HepG2 (cell line): ENCODE measurements at regions not wholly inside any gene's neighbourhood (a gene's known extent, or its start where the extent isn't known, plus 50 kb on each side); places are given as distances from the start of the nearest gene placed in this dataset.

Experiments
- ATAC-seq: fragments of 200-7000 bp; cut with Tn5 transposase; 3 replicates; pipeline ENCODE4 v1.9.1; 2020; ENCODE audit warnings: mild to moderate bottlenecking, moderate library complexity
- BruUV-seq: library from RNA; stranded (reverse); fragments of 400-500 nt; replicated peaks from 2 replicates; lab custom pipeline; 2021; lab: Mats Ljungman, UMichigan
- CTCF ChIA-PET: fragments of 300-600 bp; formaldehyde crosslinking; extraction: SDS; loops from one replicate; lab custom pipeline; 2021; ENCODE audit warnings: low total read pairs, inconsistent platforms, low intra/inter-chr PET ratio; lab: Yijun Ruan, JAX
- POLR2A ChIA-PET: fragments of 350-600 bp; sonication (Branson Sonifier 250); formaldehyde crosslinking; loops from one replicate; lab custom pipeline; 2020; ENCODE audit warnings: antibody characterized with exemption, inconsistent platforms; lab: Yijun Ruan, JAX
- DNase-seq: peaks from one replicate; pipeline ENCODE4 v3.0.0-alpha.2; 2015; ENCODE audit warnings: low spot score
- FAIRE-seq: peaks from 3 replicates; lab custom pipeline; 2011; peaks lifted over from hg19 to GRCh38; lab: Jason Lieb, UNC
- H2AFZ ChIP-seq: one replicate; pipeline ENCODE4 v1.6.1; 2011; ENCODE audit warnings: low read length, inconsistent platforms
- H3K27ac ChIP-seq: fragments of 300-600 bp; 3 replicates; pipeline ENCODE4 v1.8.0; 2011; ENCODE audit warnings: mixed run types, mild to moderate bottlenecking, mixed read lengths, low read length, inconsistent platforms; ENCODE audit not compliant: insufficient read depth; ENCODE audit errors: extremely low read length
- H3K27me3 ChIP-seq, 2 experiments: fragments of 200-600 bp in 1 of 2; 2 replicates in 1 of 2; 3 replicates in 1 of 2; pipeline versions ENCODE4 v1.6.0 to v1.8.0; 2011; ENCODE audit warnings: low read length in 2 of 2, mild to moderate bottlenecking in 2 of 2, moderate library complexity in 2 of 2, inconsistent platforms in 1 of 2; ENCODE audit not compliant: insufficient read depth in 2 of 2, control insufficient read depth in 1 of 2
- H3K36me3 ChIP-seq, 2 experiments: fragments of 200-600 bp in 1 of 2; replicated peaks in 1 of 2; 2 replicates in 1 of 2; 3 replicates in 1 of 2; pipeline versions ENCODE4 v1.5.1 to v1.8.0; 2011; ENCODE audit warnings: low read length in 2 of 2, inconsistent platforms in 1 of 2; ENCODE audit not compliant: insufficient read depth in 2 of 2, control insufficient read depth in 1 of 2
- H3K4me1 ChIP-seq: 2 replicates; pipeline ENCODE4 v1.5.1; 2012; ENCODE audit warnings: low read length, inconsistent platforms; ENCODE audit not compliant: insufficient read depth
- H3K4me2 ChIP-seq: 2 replicates; pipeline ENCODE4 v1.6.0; 2011; ENCODE audit warnings: low read depth, low read length, inconsistent platforms
- H3K4me3 ChIP-seq, 3 experiments: fragments of 200-600 bp in 1 of 3; sonication (generic), shearing (Covaris generic) in 1 of 3; replicated peaks in 1 of 3; 2 replicates each; pipeline ENCODE4 v1.5.1; 2011 to 2016; ENCODE audit warnings: low read length in 3 of 3, inconsistent platforms in 2 of 3, low read depth in 2 of 3, mild to moderate bottlenecking in 2 of 3, control low read depth in 1 of 3, mixed read lengths in 1 of 3; ENCODE audit not compliant: insufficient read depth in 1 of 3
- H3K79me2 ChIP-seq: one replicate; pipeline ENCODE4 v1.6.1; 2011; ENCODE audit warnings: low read length, inconsistent platforms; ENCODE audit not compliant: insufficient read depth
- H3K9ac ChIP-seq: 2 replicates; pipeline ENCODE4 v1.6.0; 2011; ENCODE audit warnings: mild to moderate bottlenecking, low read depth, low read length, inconsistent platforms; ENCODE audit not compliant: insufficient read depth
- H3K9me3 ChIP-seq: 2 replicates; pipeline ENCODE4 v1.5.1; 2012; ENCODE audit warnings: mild to moderate bottlenecking, low read length
- H4K20me1 ChIP-seq: 2 replicates; pipeline ENCODE4 v1.6.0; 2011; ENCODE audit warnings: inconsistent platforms, mild to moderate bottlenecking, low read length, moderate library complexity; ENCODE audit not compliant: insufficient read depth
- FOXK1 ChIP-seq: sonication (generic); formaldehyde crosslinking; IDR thresholded peaks from 2 replicates; pipeline ENCODE4 v1.4.0; 2020; ENCODE audit warnings: low read depth, missing genetic modification reagents, borderline replicate concordance
- ISX ChIP-seq: sonication (generic); formaldehyde crosslinking; conservative IDR thresholded peaks from 2 replicates; pipeline ENCODE4 v1.5.0; 2020; ENCODE audit warnings: missing genetic modification reagents
- MED1 ChIP-seq: sonication (generic); formaldehyde crosslinking; IDR thresholded peaks from 2 replicates; pipeline ENCODE4 v1.4.0; 2020; ENCODE audit warnings: missing genetic modification reagents
- SMAD1 ChIP-seq: sonication (generic); formaldehyde crosslinking; IDR thresholded peaks from 2 replicates; pipeline ENCODE4 v1.4.0; 2020; ENCODE audit warnings: missing genetic modification reagents, low read depth, mild to moderate bottlenecking, borderline replicate concordance
- U2AF1 ChIP-seq: fragments of 200-400 bp; formaldehyde crosslinking; optimal IDR thresholded peaks from 2 replicates; pipeline ENCODE3; 2017; ENCODE audit warnings: mild to moderate bottlenecking, low read depth, low read length
- ZMAT5 ChIP-seq: sonication (generic); formaldehyde crosslinking; IDR thresholded peaks from 2 replicates; pipeline ENCODE4 v1.5.0; 2020; ENCODE audit warnings: mild to moderate bottlenecking, low read depth, missing genetic modification reagents, borderline replicate concordance
- ZNF12 ChIP-seq: sonication (generic); formaldehyde crosslinking; IDR thresholded peaks from 2 replicates; pipeline ENCODE4 v1.5.0; 2020; ENCODE audit warnings: missing genetic modification reagents
- ZNF225 ChIP-seq: sonication (generic); formaldehyde crosslinking; IDR thresholded peaks from 2 replicates; pipeline ENCODE4 v1.4.0; 2020; ENCODE audit warnings: mild to moderate bottlenecking, missing genetic modification reagents
- ZNF335 ChIP-seq: sonication (generic); formaldehyde crosslinking; IDR thresholded peaks from 2 replicates; pipeline ENCODE4 v1.4.0; 2020; ENCODE audit warnings: missing genetic modification reagents
- ZNF563 ChIP-seq: sonication (generic); formaldehyde crosslinking; IDR thresholded peaks from 2 replicates; pipeline ENCODE4 v1.8.0; 2022; ENCODE audit warnings: mild to moderate bottlenecking, moderate library complexity, missing genetic modification reagents
- ZNF589 ChIP-seq: sonication (generic); formaldehyde crosslinking; conservative IDR thresholded peaks from 2 replicates; pipeline ENCODE4 v1.8.0; 2022; ENCODE audit warnings: mild to moderate bottlenecking, moderate library complexity, missing genetic modification reagents
- ZNF652 ChIP-seq: IDR thresholded peaks from 2 replicates; pipeline ENCODE4 v1.6.1; 2016; ENCODE audit warnings: low read depth, borderline replicate concordance
- ZNF687 ChIP-seq: sonication (generic); formaldehyde crosslinking; IDR thresholded peaks from 2 replicates; pipeline ENCODE4 v1.5.1; 2020; ENCODE audit warnings: mild to moderate bottlenecking, missing genetic modification reagents, moderate library complexity
- WGBS: methylation state at CpG from one replicate; pipeline ENCODE4 v1.1.6; 2017; ENCODE audit warnings: low lambda C conversion rate; 5-methylcytosine and 5-hydroxymethylcytosine counted together
- in situ Hi-C: cut with HindIII; loops from 2 replicates; pipeline ENCODE4 v1.10.0; 2017; ENCODE audit warnings: low pct_unique_long_range_greater_than_20kb; ENCODE audit not compliant: extremely low pct_ligation_motif_present
- intact Hi-C: fragments of 100-400 bp; cut with micrococcal nuclease; formaldehyde crosslinking; loops from one replicate; pipeline ENCODE4 v1.10.0; 2022; ENCODE audit not compliant: unreplicated experiment

GRCh38 chr1:217139513-217139912, 416.3 kb upstream of the ESRRG start:
- in situ Hi-C loops (no loop called here), intact Hi-C loops (no loop called here)
- Histone ChIP-seq H2AFZ (no peak overlapping the region), H3K9ac (no peak overlapping the region), H3K4me3 (no peak overlapping the region), H3K27me3 (peaks cover 0 to 42% of the 10 kb centered on the region in 2 experiments; a peak in 4 of 5 replicates), H3K4me1 (no peaks in the 10 kb centered on the region), H3K27ac (no peak overlapping the region), H3K4me2 (no peak overlapping the region), H3K79me2 (no peaks in the 10 kb centered on the region), H3K36me3 (no peaks in the 10 kb centered on the region), H4K20me1 (no peaks in the 10 kb centered on the region), H3K9me3 (no peaks in the 10 kb centered on the region)
- FAIRE-seq (no peak), DNase-seq (no peak), ATAC-seq (no peak)
- POLR2A ChIA-PET: no interaction called here
- CTCF ChIA-PET: no interaction called here
- WGBS: 78% methylated on average over 29 of the region's 29 CpGs
- TF ChIP-seq ZNF589 (CRISPR knock-in tag) (no peak), MED1 (no peak), ISX (no peak), ZNF225 (CRISPR knock-in tag) (no peak), U2AF1 (no peak)
- BruUV-seq: no TSS peak

- ChIA-PET CTCF (no interaction called here), POLR2A (no interaction called here)
- in situ Hi-C loops: no loop called here
- H3K9me3 ChIP-seq: no peaks in the 10 kb centered on the region
- intact Hi-C loops: no loop called here
- no peak overlapping the region for H3K4me3 ChIP-seq
- WGBS: 42% methylated on average over 12 of the region's 12 CpGs
- no peak overlapping the region for H3K4me2 ChIP-seq
- no peaks in the 10 kb centered on the region for H3K4me1 ChIP-seq
- no peaks in the 10 kb centered on the region for H3K79me2 ChIP-seq
- H3K27me3 ChIP-seq: peaks cover 2 to 47% of the 10 kb centered on the region in 2 experiments; a peak in 4 of 5 replicates
- no peaks in the 10 kb centered on the region for H4K20me1 ChIP-seq
- FAIRE-seq (no peak), ATAC-seq (no peak), DNase-seq (no peak)
- H3K27ac ChIP-seq: no peak overlapping the region
- H3K9ac ChIP-seq: no peak overlapping the region
- H3K36me3 ChIP-seq: no peaks in the 10 kb centered on the region
- BruUV-seq: no TSS peak
- H2AFZ ChIP-seq: no peak overlapping the region
- TF ChIP-seq ZNF589 (CRISPR knock-in tag): no peak
- no peak for TF ChIP-seq FOXK1
- TF ChIP-seq SMAD1 (CRISPR knock-in tag): no peak
- no peak for TF ChIP-seq ZNF563 (CRISPR knock-in tag)
- no peak for TF ChIP-seq ZNF687 (CRISPR knock-in tag)
- TF ChIP-seq ZMAT5 (CRISPR knock-in tag): no peak
- no peak for TF ChIP-seq ZNF12
- no peak for TF ChIP-seq ZNF335 (CRISPR knock-in tag)
- no peak for TF ChIP-seq ZNF652 (CRISPR knock-in tag)
Observed at GRCh38 chr1:217138799-217139466, 415.7 kb upstream of the ESRRG start.
